Lower lobe of right lung (tissue), 2 donors: ENCODE measurements at regions not wholly inside any gene's neighbourhood (a gene's known extent, or its start where the extent isn't known, plus 50 kb on each side); places are given as distances from the start of the nearest gene placed in this dataset.

ENCODE experiments used
- ATAC-seq, 2 donors: fragments of 200-7000 bp; cut with Tn5 transposase; one replicate each; pipeline ENCODE4 v1.9.1; 2020 to 2022; ENCODE audit warnings: mild to moderate bottlenecking in 2 of 2, moderate library complexity in 2 of 2
- DNase-seq: peaks from one replicate; pipeline ENCODE4 v3.0.0-alpha.2; 2020
- H3K27ac ChIP-seq: fragments of 200-600 bp; one replicate; pipeline ENCODE4 v1.8.0; 2022
- H3K27me3 ChIP-seq: fragments of 200-600 bp; one replicate; pipeline ENCODE4 v1.8.0; 2022; ENCODE audit warnings: low read depth
- H3K36me3 ChIP-seq: fragments of 200-600 bp; one replicate; pipeline ENCODE4 v1.8.0; 2022; ENCODE audit warnings: mild to moderate bottlenecking
- H3K4me1 ChIP-seq: fragments of 200-600 bp; one replicate; pipeline ENCODE4 v1.8.0; 2022
- H3K4me3 ChIP-seq: fragments of 200-600 bp; one replicate; pipeline ENCODE4 v1.8.0; 2022; ENCODE audit warnings: mild to moderate bottlenecking
- H3K9me3 ChIP-seq: fragments of 200-600 bp; one replicate; pipeline ENCODE4 v1.8.0; 2022
- CTCF ChIP-seq: fragments of 200-600 bp; IDR thresholded peaks from one replicate; pipeline ENCODE4 v1.8.0; 2022; ENCODE audit warnings: antibody characterized with exemption, mild to moderate bottlenecking
- intact Hi-C: fragments of 100-400 bp; cut with DNase I; formaldehyde crosslinking; loops from one replicate; pipeline ENCODE4 v1.11.0; 2022
- donor health status: DM: no; HTN: yes; CAD: no; lungs with severe emphysema.

DNA sequence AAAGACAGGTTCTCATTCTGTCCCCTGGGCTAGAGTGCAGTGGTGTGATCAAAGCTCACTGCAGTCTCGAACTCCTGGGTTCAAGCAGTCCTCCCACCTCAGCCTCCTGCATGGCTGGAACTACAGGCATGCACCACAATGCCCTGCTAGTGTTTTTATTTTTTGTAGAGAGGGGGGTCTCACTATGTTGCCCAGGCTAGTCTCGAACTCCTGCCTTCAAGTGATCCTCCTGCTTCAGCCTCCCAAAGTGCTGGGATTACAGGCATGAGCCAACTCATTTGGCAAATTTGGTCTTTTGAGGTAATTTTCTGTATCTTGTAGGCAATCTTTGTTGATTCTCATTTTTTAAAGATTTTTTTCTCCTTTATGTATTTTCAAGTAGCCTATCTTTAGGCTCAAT is 205.7 kb downstream of the ZIC5 start:
- H3K4me1 ChIP-seq, result no peaks in the 10 kb centered on the region
- no peaks in the 10 kb centered on the region for H3K27me3 ChIP-seq
- H3K27ac ChIP-seq, result no peak overlapping the region
- ATAC-seq (no peak), DNase-seq (no peak)
- peaks cover 44% of the 10 kb centered on the region for H3K9me3 ChIP-seq
- no peak for TF ChIP-seq CTCF
- intact Hi-C loops, result no loop called here
- H3K36me3 ChIP-seq, result no peaks in the 10 kb centered on the region
- H3K4me3 ChIP-seq, result no peak overlapping the region

DNA sequence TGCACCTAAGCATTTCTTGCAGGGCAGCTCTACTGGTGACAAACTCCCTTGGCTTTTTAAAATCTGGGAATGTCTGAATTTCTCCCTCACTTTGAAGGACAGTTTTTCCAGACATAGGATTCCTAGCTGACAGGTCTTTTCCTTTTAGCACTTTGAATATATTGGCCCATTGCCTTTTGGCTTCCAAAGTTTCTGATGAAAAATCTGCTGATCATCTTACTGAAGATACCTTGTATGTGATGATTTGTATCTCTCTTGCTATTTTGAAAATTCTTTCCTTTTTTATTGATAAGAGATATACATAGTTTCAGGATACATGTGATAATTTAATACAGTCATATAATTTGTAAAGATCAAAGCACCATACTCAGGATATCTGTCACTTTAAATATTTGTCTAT is 211.1 kb downstream of the ZIC5 start:
- Histone ChIP-seq H3K9me3 (peaks cover 34% of the 10 kb centered on the region), H3K4me3 (no peak overlapping the region)

DNA sequence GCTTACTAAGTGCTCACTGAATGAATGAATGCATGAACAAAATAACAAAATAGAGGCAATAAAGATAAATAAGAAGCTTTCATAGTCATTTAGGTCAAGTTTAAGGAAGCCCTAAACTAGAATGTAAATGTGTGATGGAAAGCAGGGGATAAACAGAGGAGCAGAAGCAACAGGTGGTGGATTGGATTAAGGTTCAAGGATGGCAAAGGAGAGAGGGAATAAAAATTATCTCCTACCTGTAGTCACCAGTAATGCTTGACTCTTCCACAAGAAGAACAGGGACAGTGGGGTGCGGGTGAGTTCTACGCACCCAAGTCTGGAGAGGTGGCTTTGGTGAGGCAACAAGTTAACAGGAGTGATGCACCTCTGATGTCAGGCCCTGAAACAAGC is 212.4 kb downstream of the ZIC5 start:
- no peak overlapping the region for H3K27ac ChIP-seq
- H3K27me3 ChIP-seq, result no peaks in the 10 kb centered on the region
- ATAC-seq (no peak), DNase-seq (no peak)
- H3K4me1 ChIP-seq, result no peaks in the 10 kb centered on the region
- H3K36me3 ChIP-seq, result no peaks in the 10 kb centered on the region
- no peak for TF ChIP-seq CTCF
- intact Hi-C loops, result no loop called here
- H3K4me3 ChIP-seq, result no peak overlapping the region
- H3K9me3 ChIP-seq, result peaks cover 21% of the 10 kb centered on the region

More for the DNA sequence above, 211.1 kb downstream of the ZIC5 start:
- ATAC-seq, result no peak
- no peaks in the 10 kb centered on the region for H3K36me3 ChIP-seq
- no peak overlapping the region for H3K27ac ChIP-seq
- no peaks in the 10 kb centered on the region for H3K27me3 ChIP-seq
- no peak for DNase-seq
- intact Hi-C loops, result no loop called here
- no peak for TF ChIP-seq CTCF
- no peaks in the 10 kb centered on the region for H3K4me1 ChIP-seq

- no peaks in the 10 kb centered on the region for H3K36me3 ChIP-seq
- TF ChIP-seq CTCF, result no peak
- H3K4me1 ChIP-seq, result no peaks in the 10 kb centered on the region
- ATAC-seq (no peak), DNase-seq (no peak)
- peaks cover 15% of the 10 kb centered on the region for H3K9me3 ChIP-seq
- intact Hi-C loops, result no loop called here
- no peak overlapping the region for H3K27ac ChIP-seq
- no peak overlapping the region for H3K4me3 ChIP-seq
- no peaks in the 10 kb centered on the region for H3K27me3 ChIP-seq
These were observed 213.0 kb downstream of the ZIC5 start for GRCh38 chr13:99758460-99759162.

GRCh38 chr13:99757756-99758459 is 213.7 kb downstream of the ZIC5 start:
- Histone ChIP-seq H3K36me3 (no peaks in the 10 kb centered on the region), H3K9me3 (peaks cover 13% of the 10 kb centered on the region), H3K27me3 (no peaks in the 10 kb centered on the region), H3K4me1 (no peaks in the 10 kb centered on the region), H3K4me3 (no peak overlapping the region), H3K27ac (no peak overlapping the region)
- intact Hi-C loops, result no loop called here
- ATAC-seq (no peak), DNase-seq (no peak)
- no peak for TF ChIP-seq CTCF
